AG09309 (cell line): ENCODE measurements at regions not wholly inside any gene's neighbourhood (a gene's known extent, or its start where the extent isn't known, plus 50 kb on each side); places are given as distances from the start of the nearest gene placed in this dataset.
A peak's percentile ranks its signal among the peaks of the same experiment; 100 is the strongest.

ENCODE experiments used
- DNase-seq: peaks from one replicate; pipeline ENCODE4 v3.0.0-alpha.2; 2010; ENCODE audit warnings: low read depth
- H3K4me3 ChIP-seq: 2 replicates; pipeline ENCODE4 v1.5.1; 2011; ENCODE audit warnings: mild to moderate bottlenecking, low read depth, low read length, moderate library complexity; ENCODE audit not compliant: control insufficient read depth
- TF ChIP-seq, protein P1 (sequence below): IDR thresholded peaks from 2 replicates; pipeline ENCODE4 v1.5.1; 2011; ENCODE audit warnings: mild to moderate bottlenecking, low read depth, low read length, inconsistent platforms; ENCODE audit not compliant: insufficient read depth, control insufficient read depth; ENCODE audit errors: missing control alignments

DNA sequence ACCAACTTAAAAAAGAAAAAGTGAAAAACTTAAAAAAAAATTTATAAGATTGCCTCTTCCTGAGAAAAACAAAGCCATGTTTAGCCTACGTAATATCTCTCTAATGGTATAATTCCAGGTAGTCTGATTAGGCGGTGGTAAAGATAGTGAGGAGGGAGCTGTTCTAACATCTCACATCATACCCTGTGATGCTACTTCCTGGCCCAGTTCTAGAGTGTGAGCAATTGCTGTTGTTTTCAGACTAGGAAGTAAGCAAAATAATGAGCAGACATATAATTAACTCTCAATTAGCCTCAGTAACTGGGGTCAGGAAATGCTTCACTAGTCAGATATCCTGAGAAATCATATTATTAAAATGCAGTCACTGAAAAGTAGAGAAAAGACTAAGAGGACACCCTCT, 113.9 kb downstream of the PHLDA1 start:
- no peak for DNase-seq
- no peak overlapping the region for H3K4me3 ChIP-seq
- TF ChIP-seq, protein P1, sequence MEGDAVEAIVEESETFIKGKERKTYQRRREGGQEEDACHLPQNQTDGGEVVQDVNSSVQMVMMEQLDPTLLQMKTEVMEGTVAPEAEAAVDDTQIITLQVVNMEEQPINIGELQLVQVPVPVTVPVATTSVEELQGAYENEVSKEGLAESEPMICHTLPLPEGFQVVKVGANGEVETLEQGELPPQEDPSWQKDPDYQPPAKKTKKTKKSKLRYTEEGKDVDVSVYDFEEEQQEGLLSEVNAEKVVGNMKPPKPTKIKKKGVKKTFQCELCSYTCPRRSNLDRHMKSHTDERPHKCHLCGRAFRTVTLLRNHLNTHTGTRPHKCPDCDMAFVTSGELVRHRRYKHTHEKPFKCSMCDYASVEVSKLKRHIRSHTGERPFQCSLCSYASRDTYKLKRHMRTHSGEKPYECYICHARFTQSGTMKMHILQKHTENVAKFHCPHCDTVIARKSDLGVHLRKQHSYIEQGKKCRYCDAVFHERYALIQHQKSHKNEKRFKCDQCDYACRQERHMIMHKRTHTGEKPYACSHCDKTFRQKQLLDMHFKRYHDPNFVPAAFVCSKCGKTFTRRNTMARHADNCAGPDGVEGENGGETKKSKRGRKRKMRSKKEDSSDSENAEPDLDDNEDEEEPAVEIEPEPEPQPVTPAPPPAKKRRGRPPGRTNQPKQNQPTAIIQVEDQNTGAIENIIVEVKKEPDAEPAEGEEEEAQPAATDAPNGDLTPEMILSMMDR: no peak

DNA sequence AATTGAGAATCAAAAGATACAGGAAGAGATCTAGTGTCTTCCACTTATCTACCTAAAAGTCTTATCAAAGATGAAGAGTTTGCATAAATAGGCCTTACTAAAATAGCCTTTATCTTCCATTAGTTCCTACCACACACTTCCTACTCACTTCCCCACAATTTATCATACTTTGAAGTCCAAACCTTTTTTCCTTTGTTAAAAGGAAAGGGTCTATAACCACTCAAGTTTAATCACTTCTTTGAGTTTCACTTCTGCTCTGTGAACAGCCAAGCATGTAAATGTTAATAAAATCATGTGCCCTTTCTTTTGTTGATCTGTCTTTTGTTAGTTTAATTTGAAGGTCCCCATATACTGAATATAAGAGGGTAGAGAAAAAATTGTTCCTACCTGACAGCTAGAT, 114.5 kb downstream of the PHLDA1 start:
- TF ChIP-seq, protein P1: no peak
- DNase-seq: no peak
- no peak overlapping the region for H3K4me3 ChIP-seq

- H3K4me3 ChIP-seq: no peak overlapping the region
- no peak for DNase-seq
- TF ChIP-seq, protein P1: no peak
Measured at GRCh38 chr12:75913502-75914351, 117.8 kb downstream of the PHLDA1 start.

DNA sequence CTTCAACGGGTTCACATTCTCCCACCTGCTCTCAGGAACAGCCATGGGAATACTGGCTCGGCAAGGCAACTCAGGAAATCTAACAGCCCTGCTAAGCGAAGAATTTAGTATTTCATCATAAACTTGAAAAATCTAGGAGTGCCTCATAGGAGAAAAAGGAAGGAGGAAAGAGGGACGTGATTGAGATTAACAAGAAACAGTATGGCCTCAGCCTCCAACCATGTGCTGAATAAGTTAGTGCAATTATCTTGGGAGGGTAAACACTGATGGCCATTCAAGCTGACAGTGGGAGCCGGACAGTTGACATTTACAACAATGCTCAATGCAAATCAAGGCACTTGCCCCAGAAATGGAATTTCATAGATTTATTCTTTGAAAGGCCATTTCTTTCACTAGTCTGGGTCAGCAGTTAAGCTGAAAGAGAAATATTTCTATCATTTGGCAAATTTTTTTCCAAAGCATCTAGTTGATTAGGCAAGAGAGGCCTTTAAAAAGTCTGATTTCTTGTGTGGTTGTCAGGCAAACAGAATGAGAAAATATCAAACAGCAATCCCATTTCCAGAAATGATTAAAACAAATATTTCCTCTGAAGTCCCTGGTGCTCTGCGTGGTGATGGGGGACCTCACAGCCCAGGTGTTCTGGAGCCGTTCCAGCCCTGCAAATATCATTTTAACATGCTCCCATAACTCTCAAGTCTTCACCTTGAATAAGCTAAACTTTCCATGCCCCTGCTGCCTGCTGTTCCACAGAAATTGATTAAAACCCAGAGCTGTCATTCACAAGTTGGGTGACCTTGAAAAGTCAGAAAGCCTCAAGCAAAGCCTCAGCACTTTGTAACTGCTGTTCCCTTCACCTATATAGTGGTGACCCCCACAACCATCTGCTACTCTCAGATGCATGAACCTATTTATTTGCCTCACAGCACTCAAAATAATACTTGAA, 121.6 kb downstream of the PHLDA1 start:
- DNase-seq: no peak
- no peak overlapping the region for H3K4me3 ChIP-seq
- TF ChIP-seq, protein P1: no peak

GRCh38 chr12:75908961-75909605, 122.5 kb downstream of the PHLDA1 start:
- TF ChIP-seq, protein P1: no peak
- no peak overlapping the region for H3K4me3 ChIP-seq
- DNase-seq: peak; percentile 29

DNA sequence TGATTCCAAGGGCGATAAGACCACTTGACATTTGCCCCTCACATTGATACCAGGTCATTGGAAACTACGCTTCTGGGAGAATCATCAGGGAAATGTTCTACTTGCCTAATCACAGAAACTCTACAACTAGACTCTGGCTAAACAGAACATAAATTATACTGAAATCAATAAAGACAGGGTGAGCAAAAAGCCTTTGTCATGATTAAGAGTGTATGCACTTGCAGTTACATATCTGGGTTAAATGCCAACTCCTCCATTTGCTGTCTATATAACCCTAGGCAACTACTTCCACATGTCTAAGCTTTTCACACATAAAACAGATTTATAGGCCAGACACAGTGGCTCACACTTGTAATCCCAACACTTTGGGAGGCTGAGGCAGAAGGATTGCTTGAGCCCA, 125.7 kb downstream of the PHLDA1 start:
- H3K4me3 ChIP-seq: no peak overlapping the region
- TF ChIP-seq, protein P1: no peak
- DNase-seq: no peak
